ENCODE measurements at regions not wholly inside any gene's neighbourhood (a gene's known extent, or its start where the extent isn't known, plus 50 kb on each side); places are given as distances from the start of the nearest gene placed in this dataset.

- H3K9ac ChIP-seq (ENCODE audit: insufficient read depth in 1 of 2, low read depth in 2 of 2, low read length in 2 of 2): no peak overlapping the region
- POLR2A ChIA-PET: no interaction called here
- no peaks in the 10 kb centered on the region for H4K20me1 ChIP-seq (replicated peaks; ENCODE audit: control insufficient read depth, insufficient read depth, low read length)
- H3K4me1 ChIP-seq (replicated peaks in 1 of 2; ENCODE audit: control insufficient read depth in 2 of 2, insufficient read depth in 2 of 2, low read length in 2 of 2): no peaks in the 10 kb centered on the region
- no peak overlapping the region for H2AFZ ChIP-seq (ENCODE audit: low read depth, low read length)
- H3K9me3 ChIP-seq (replicated peaks; ENCODE audit: control insufficient read depth, insufficient read depth, low read depth, low read length): 0 out of 2 replicates have a peak, but pooled peaks cover 2% of the 10 kb centered on the region
- no peaks in the 10 kb centered on the region for H3K9me1 ChIP-seq (ENCODE audit: control insufficient read depth, insufficient read depth, low read length)
- H3K27ac ChIP-seq (ENCODE audit: extremely low read depth, low read depth, low read length): no peak overlapping the region
- H3K79me2 ChIP-seq (ENCODE audit: control insufficient read depth, insufficient read depth, low read length): no peaks in the 10 kb centered on the region
- CTCF ChIA-PET (ENCODE audit: low intra/inter-chr PET ratio): no interaction called here
- no peak for TF ChIP-seq HDAC6 (IDR thresholded peaks at IDR 0.05; ENCODE audit: low read depth, low read length)
- TF ChIP-seq ERF (CRISPR knock-in tag; IDR thresholded peaks at IDR 0.05): no peak
- TF ChIP-seq POLR2B (IDR thresholded peaks at IDR 0.05; ENCODE audit: low read depth, partially characterized antibody): no peak
- TF ChIP-seq PREB (CRISPR knock-in tag; IDR thresholded peaks at IDR 0.05): no peak
- TF ChIP-seq PRPF4 (IDR thresholded peaks at IDR 0.05; ENCODE audit: insufficient read depth, low read depth, low read length, poor library complexity, severe bottlenecking): no peak
- no peak for TF ChIP-seq ZC3H4 (CRISPR knock-in tag; IDR thresholded peaks at IDR 0.05; ENCODE audit: borderline replicate concordance)
- TF ChIP-seq ZNF655 (CRISPR knock-in tag; IDR thresholded peaks at IDR 0.05): no peak
- no peak for TF ChIP-seq HOMEZ (CRISPR knock-in tag; IDR thresholded peaks at IDR 0.05)
- TF ChIP-seq IRF9 (tag; IDR thresholded peaks at IDR 0.05): no peak
- no peak for TF ChIP-seq U2AF2 (optimal IDR thresholded peaks at IDR 0.05; ENCODE audit: low read depth, low read length)
- TF ChIP-seq SMC3 (conservative IDR thresholded peaks at IDR 0.05; ENCODE audit: insufficient read depth, low read depth, low read length): no peak
- ATAC-seq (no peak), DNase-seq (ENCODE audit: extremely low read depth in 1 of 4, low spot score in 3 of 4) (no peak), FAIRE-seq (no peak)
- in situ Hi-C loops (cut with MboI): no loop called here
- H3K4me2 ChIP-seq (ENCODE audit: insufficient read depth, low read length): no peak overlapping the region
- WGBS (ENCODE audit: insufficient coverage, low coverage, missing lambda C conversion rate): 2% methylated on average over 9 of the region's 9 CpGs
- intact Hi-C loops (cut with micrococcal nuclease): no loop called here
- H3K27me3 ChIP-seq (ENCODE audit: control insufficient read depth in 2 of 2, insufficient read depth in 2 of 2, low read length in 2 of 2): no peaks in the 10 kb centered on the region
- no peaks in the 10 kb centered on the region for H3K36me3 ChIP-seq (ENCODE audit: control insufficient read depth, insufficient read depth, low read length)
- BruUV-seq (replicated peaks): no TSS peak
- H3K4me3 ChIP-seq: no peak overlapping the region
Observed at GRCh38 chr3:3739330-3740060, 59.7 kb upstream of the LRRN1 start.

Data from K562 (cell line).